22Rv1 (cell line): ENCODE measurements at regions not wholly inside any gene's neighbourhood (a gene's known extent, or its start where the extent isn't known, plus 50 kb on each side); places are given as distances from the start of the nearest gene placed in this dataset.

Experiments
- H3K27ac ChIP-seq: fragments of 450-650 bp; 2 replicates; pipeline ENCODE4 v1.5.1; 2017
- ZFX ChIP-seq: fragments of 450-650 bp; IDR thresholded peaks from 2 replicates; pipeline ENCODE4 v1.6.1; 2017; ENCODE audit warnings: antibody characterized with exemption, borderline replicate concordance
- TF ChIP-seq, protein P1 (sequence below): fragments of 450-650 bp; IDR thresholded peaks from 2 replicates; pipeline ENCODE4 v1.5.1; 2017; ENCODE audit warnings: mild to moderate bottlenecking

DNA sequence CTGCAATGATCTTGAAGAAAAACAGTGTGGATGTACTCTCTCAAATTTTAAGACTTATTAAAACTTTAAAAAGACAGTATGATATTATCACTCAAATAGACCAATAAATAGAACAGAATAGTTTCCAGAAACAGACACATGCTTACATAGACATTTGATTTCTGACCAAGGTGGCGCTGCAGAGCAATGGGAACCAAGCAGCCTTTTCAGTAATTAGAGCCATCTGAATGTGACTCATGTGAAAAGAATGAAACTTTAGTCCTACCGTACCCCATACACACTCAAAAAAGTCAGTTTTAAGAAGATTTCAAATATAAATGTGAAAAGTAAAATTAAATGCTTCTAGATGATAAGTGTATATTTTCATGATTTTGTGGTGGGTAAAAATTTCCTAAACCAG is 74.2 kb upstream of the MS4A8 start:
- H3K27ac ChIP-seq, result no peak overlapping the region
- TF ChIP-seq, protein P1, sequence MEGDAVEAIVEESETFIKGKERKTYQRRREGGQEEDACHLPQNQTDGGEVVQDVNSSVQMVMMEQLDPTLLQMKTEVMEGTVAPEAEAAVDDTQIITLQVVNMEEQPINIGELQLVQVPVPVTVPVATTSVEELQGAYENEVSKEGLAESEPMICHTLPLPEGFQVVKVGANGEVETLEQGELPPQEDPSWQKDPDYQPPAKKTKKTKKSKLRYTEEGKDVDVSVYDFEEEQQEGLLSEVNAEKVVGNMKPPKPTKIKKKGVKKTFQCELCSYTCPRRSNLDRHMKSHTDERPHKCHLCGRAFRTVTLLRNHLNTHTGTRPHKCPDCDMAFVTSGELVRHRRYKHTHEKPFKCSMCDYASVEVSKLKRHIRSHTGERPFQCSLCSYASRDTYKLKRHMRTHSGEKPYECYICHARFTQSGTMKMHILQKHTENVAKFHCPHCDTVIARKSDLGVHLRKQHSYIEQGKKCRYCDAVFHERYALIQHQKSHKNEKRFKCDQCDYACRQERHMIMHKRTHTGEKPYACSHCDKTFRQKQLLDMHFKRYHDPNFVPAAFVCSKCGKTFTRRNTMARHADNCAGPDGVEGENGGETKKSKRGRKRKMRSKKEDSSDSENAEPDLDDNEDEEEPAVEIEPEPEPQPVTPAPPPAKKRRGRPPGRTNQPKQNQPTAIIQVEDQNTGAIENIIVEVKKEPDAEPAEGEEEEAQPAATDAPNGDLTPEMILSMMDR, result peak; percentile 73
- no peak for TF ChIP-seq ZFX

DNA sequence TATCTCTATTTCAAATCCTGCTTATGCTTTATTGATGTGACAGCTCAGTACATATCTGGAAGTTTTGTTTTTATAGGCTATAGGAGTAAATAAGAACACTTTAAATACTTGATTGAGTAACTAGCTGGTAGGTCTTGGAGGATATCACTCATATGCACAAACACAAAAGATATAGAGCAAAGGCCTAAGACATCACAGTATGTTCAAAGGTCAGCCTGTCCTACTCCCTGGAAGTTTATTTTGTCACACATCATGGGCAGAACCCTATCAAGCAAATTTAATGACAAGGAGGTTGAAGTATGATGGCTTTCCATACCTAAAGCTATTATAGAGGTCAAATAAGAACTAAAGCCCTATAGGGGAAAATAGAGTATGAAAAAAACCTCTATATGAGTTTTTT is 70.0 kb upstream of the MS4A8 start:
- no peak for TF ChIP-seq ZFX
- TF ChIP-seq, protein P1, result no peak
- H3K27ac ChIP-seq, result no peak overlapping the region

DNA sequence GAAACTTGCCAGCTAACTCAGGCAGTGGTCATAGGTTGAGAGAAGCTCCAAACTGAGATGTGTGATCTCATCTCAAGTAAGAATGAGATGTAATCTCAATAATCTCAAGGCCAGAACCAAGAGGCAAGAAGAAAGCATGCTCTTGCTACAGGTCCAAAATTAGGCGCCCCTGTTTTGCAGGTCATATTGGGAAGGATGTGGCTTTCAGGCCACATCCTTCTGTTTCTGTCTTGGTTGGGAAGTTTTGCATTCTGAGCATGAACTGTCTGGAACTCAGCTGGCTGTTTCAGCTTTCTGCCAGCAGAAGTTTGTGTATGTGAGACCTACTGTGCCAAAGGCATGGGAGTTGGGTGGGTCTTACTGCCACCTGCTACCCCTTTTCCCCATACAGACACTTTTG is 67.5 kb upstream of the MS4A8 start:
- no peak for TF ChIP-seq ZFX
- TF ChIP-seq, protein P1, result no peak
- no peak overlapping the region for H3K27ac ChIP-seq

DNA sequence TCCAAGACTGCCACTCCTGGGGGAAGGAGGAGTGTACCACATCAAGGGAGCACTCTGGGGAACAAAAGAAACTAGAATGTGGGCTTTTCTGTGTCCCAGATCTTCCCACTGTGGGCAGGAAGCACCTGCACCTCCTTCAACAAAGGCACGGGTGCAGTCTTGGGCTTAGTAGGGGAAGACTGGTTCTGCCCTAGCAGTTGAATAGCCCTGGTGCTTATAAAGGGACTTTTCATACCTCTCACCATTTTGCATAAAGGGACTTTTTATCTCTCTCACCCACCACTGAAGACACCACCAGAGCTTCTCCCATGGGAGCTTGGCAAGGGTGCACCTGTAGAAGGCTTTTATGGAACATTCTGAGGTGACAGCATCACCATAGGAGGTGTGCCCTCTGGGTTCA is 65.8 kb upstream of the MS4A8 start:
- TF ChIP-seq, protein P1, result no peak
- TF ChIP-seq ZFX, result no peak
- no peak overlapping the region for H3K27ac ChIP-seq

DNA sequence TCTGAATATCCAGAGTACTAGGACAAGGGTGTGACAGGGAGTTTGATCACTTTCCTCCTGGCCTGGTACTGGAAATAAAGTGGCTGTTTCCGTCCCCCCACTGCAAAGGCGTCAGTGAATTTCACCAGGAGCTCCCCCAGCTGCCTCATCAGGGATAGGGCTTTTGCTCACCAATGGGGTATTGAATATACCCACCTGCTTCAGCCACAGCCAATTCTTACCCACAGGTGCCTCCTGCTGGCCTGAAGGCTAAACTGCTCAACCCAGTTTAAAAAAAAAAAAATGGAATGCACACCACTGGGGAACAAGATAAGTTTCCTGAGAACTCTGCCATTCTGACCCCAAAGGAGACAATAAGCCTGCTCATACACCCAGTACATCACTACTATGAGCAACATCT is 65.3 kb upstream of the MS4A8 start:
- H3K27ac ChIP-seq, result no peak overlapping the region
- TF ChIP-seq, protein P1, result peak; percentile 67
- TF ChIP-seq ZFX, result no peak

DNA sequence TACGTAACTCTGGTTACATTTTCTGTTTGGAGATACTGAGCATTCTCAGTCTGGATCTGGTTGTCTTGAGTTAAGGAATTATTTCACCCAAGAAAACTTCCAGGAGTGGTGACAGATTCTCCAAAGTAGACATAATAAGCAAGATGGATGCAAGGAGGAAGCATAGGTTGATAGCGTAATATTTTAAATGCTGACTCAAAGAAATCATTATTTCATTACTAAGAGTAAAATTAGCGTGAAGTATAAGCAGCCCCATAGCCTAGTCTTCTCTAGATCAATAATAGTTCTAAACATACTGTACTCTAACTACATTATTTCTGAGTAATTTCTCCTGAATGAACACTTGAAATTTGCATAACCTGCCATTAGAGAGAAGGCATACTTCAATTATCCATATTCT is 57.5 kb upstream of the MS4A8 start:
- H3K27ac ChIP-seq, result no peak overlapping the region
- TF ChIP-seq, protein P1, result no peak
- TF ChIP-seq ZFX, result no peak

DNA sequence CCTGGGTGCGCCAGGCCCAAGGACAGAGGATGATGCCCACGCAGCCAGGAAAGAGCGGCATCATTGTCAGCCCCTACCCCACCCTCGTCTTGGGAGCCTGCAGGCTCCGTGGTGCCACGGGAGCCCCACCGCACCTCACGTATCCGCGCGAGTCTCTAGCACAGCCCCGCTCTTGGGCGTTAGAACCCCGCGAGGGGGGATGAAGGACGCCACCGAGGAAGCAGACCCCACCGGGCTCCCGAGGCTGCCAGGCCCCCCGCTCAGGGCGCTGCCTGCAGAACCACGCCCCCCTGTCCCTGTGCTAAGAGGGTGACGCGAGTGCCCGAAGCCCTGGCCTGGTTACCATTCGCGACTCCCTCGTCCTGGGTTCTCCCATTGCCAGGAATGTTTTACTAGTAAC is 52.3 kb upstream of the MS4A8 start:
- no peak overlapping the region for H3K27ac ChIP-seq
- TF ChIP-seq, protein P1, result no peak
- TF ChIP-seq ZFX, result no peak
